ENCODE measurements at regions not wholly inside any gene's neighbourhood (a gene's known extent, or its start where the extent isn't known, plus 50 kb on each side); places are given as distances from the start of the nearest gene placed in this dataset.

GRCh38 chr16:5575646-5576245 is 478.2 kb upstream of the EEF2KMT start:
- no peaks in the 10 kb centered on the region for H3K27me3 ChIP-seq (ENCODE audit: control insufficient read depth in 2 of 2, insufficient read depth in 2 of 2, low read length in 2 of 2)
- intact Hi-C loops (cut with micrococcal nuclease) (no loop called here), dilution Hi-C loops (cut with MboI; ENCODE audit: extremely low pct_ligation_motif_present, low sequenced_read_pairs) (no loop called here)
- DNase-seq (ENCODE audit: low read depth, low spot score) (no peak), FAIRE-seq (no peak)
- H3K9me1 ChIP-seq (replicated peaks; ENCODE audit: control insufficient read depth, extremely low read depth, insufficient read depth, low read length), result no peaks in the 10 kb centered on the region
- no peak overlapping the region for H3K27ac ChIP-seq (ENCODE audit: insufficient read depth, low read depth, low read length)
- no peaks in the 10 kb centered on the region for H3K79me2 ChIP-seq (ENCODE audit: control insufficient read depth, insufficient read depth, low read length)
- no peak overlapping the region for H3K4me3 ChIP-seq (replicated peaks in 1 of 3; ENCODE audit: insufficient read depth in 1 of 3, low read depth in 1 of 3, low read length in 3 of 3)
- no peaks in the 10 kb centered on the region for H4K20me1 ChIP-seq (replicated peaks; ENCODE audit: control insufficient read depth, extremely low read depth, insufficient read depth, low read length)
- TF ChIP-seq GATA2 (IDR thresholded peaks at IDR 0.05; ENCODE audit: insufficient read depth, insufficient read length, low read depth, low read length) (no peak), MYC (IDR thresholded peaks at IDR 0.05; ENCODE audit: low read depth, low read length) (no peak)
- TF ChIP-seq, protein P1, sequence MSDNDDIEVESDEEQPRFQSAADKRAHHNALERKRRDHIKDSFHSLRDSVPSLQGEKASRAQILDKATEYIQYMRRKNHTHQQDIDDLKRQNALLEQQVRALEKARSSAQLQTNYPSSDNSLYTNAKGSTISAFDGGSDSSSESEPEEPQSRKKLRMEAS (IDR thresholded peaks at IDR 0.05; ENCODE audit: insufficient read depth, insufficient read length), result no peak
- H3K4me1 ChIP-seq (ENCODE audit: control insufficient read depth, extremely low read depth, insufficient read depth, low read length), result no peaks in the 10 kb centered on the region
- H3K9ac ChIP-seq (replicated peaks; ENCODE audit: extremely low read depth, insufficient read depth, low read length), result no peak overlapping the region
- H3K9me3 ChIP-seq (replicated peaks; ENCODE audit: control insufficient read depth, insufficient read depth, low read length), result no peaks in the 10 kb centered on the region
- no peak overlapping the region for H2AFZ ChIP-seq (ENCODE audit: low read depth, low read length)
- POLR2A ChIA-PET, result no interaction called here
- no TSS peak for BruUV-seq (replicated peaks)
- CTCF ChIA-PET, result no interaction called here
- no peak overlapping the region for H3K4me2 ChIP-seq (ENCODE audit: insufficient read depth, low read length)
- no peaks in the 10 kb centered on the region for H3K36me3 ChIP-seq (ENCODE audit: control insufficient read depth in 2 of 2, extremely low read depth in 1 of 2, insufficient read depth in 2 of 2, low read length in 2 of 2)

DNA sequence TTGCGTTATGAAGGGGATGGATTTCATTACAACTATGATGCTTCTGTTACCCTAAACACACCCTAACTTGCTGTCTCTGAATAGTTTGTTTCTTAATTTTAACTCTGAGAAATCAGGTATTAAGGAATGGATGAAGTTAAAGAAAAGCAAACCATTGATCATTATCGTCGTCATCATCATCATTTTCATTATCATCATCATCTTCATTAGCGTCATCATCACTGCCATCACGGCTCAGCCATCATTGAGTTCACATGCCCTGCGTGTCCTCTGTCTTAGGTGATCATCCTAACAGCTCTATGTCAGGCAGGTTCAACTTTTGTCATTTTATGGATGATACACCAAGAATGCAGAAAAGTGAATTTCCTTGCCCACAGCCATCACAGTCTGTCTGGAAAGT is 477.5 kb upstream of the EEF2KMT start:
- FAIRE-seq (no peak), DNase-seq (ENCODE audit: low read depth, low spot score) (no peak)
- dilution Hi-C loops (cut with MboI; ENCODE audit: extremely low pct_ligation_motif_present, low sequenced_read_pairs), result no loop called here
- TF ChIP-seq MYC (IDR thresholded peaks at IDR 0.05; ENCODE audit: low read depth, low read length) (no peak), EZH2 (IDR thresholded peaks at IDR 0.05; ENCODE audit: borderline replicate concordance, low read depth, low read length, severe bottlenecking) (no peak), POLR2A (IDR thresholded peaks at IDR 0.05; ENCODE audit: low read depth, low read length) (no peak), JUN (IDR thresholded peaks at IDR 0.05; ENCODE audit: borderline replicate concordance, insufficient read depth, insufficient read length, low read depth) (no peak), GATA2 (IDR thresholded peaks at IDR 0.05; ENCODE audit: insufficient read depth, insufficient read length, low read depth, low read length) (no peak), POLR2AphosphoS5 (IDR thresholded peaks at IDR 0.05; ENCODE audit: insufficient read depth, low read depth, low read length) (no peak), FOS (IDR thresholded peaks at IDR 0.05; ENCODE audit: borderline replicate concordance, insufficient read depth, low read length) (no peak)
- TF ChIP-seq, protein P1 (IDR thresholded peaks at IDR 0.05; ENCODE audit: insufficient read depth, insufficient read length), result no peak
- TF ChIP-seq, protein P2, sequence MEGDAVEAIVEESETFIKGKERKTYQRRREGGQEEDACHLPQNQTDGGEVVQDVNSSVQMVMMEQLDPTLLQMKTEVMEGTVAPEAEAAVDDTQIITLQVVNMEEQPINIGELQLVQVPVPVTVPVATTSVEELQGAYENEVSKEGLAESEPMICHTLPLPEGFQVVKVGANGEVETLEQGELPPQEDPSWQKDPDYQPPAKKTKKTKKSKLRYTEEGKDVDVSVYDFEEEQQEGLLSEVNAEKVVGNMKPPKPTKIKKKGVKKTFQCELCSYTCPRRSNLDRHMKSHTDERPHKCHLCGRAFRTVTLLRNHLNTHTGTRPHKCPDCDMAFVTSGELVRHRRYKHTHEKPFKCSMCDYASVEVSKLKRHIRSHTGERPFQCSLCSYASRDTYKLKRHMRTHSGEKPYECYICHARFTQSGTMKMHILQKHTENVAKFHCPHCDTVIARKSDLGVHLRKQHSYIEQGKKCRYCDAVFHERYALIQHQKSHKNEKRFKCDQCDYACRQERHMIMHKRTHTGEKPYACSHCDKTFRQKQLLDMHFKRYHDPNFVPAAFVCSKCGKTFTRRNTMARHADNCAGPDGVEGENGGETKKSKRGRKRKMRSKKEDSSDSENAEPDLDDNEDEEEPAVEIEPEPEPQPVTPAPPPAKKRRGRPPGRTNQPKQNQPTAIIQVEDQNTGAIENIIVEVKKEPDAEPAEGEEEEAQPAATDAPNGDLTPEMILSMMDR (IDR thresholded peaks at IDR 0.05; ENCODE audit: extremely low read depth in 1 of 2, insufficient read depth in 1 of 2, low read depth in 1 of 2, low read length in 2 of 2), result no peak
- Histone ChIP-seq H3K27me3 (ENCODE audit: control insufficient read depth in 2 of 2, insufficient read depth in 2 of 2, low read length in 2 of 2) (no peaks in the 10 kb centered on the region), H3K27ac (ENCODE audit: insufficient read depth, low read depth, low read length) (no peak overlapping the region), H3K36me3 (ENCODE audit: control insufficient read depth in 2 of 2, extremely low read depth in 1 of 2, insufficient read depth in 2 of 2, low read length in 2 of 2) (no peaks in the 10 kb centered on the region), H3K4me3 (replicated peaks in 1 of 3; ENCODE audit: insufficient read depth in 1 of 3, low read depth in 1 of 3, low read length in 3 of 3) (no peak overlapping the region), H3K4me2 (ENCODE audit: insufficient read depth, low read length) (no peak overlapping the region), H3K9me3 (replicated peaks; ENCODE audit: control insufficient read depth, insufficient read depth, low read length) (no peaks in the 10 kb centered on the region), H4K20me1 (replicated peaks; ENCODE audit: control insufficient read depth, extremely low read depth, insufficient read depth, low read length) (no peaks in the 10 kb centered on the region), H3K79me2 (ENCODE audit: control insufficient read depth, insufficient read depth, low read length) (no peaks in the 10 kb centered on the region), H3K4me1 (ENCODE audit: control insufficient read depth, extremely low read depth, insufficient read depth, low read length) (no peaks in the 10 kb centered on the region), H2AFZ (ENCODE audit: low read depth, low read length) (no peak overlapping the region), H3K9ac (replicated peaks; ENCODE audit: extremely low read depth, insufficient read depth, low read length) (no peak overlapping the region), H3K9me1 (replicated peaks; ENCODE audit: control insufficient read depth, extremely low read depth, insufficient read depth, low read length) (no peaks in the 10 kb centered on the region)
- POLR2A ChIA-PET, result no interaction called here
- intact Hi-C loops (cut with micrococcal nuclease), result no loop called here
- BruUV-seq (replicated peaks), result no TSS peak
- CTCF ChIA-PET, result no interaction called here
